ENCODE measurements at regions not wholly inside any gene's neighbourhood (a gene's known extent, or its start where the extent isn't known, plus 50 kb on each side); places are given as distances from the start of the nearest gene placed in this dataset.

DNA sequence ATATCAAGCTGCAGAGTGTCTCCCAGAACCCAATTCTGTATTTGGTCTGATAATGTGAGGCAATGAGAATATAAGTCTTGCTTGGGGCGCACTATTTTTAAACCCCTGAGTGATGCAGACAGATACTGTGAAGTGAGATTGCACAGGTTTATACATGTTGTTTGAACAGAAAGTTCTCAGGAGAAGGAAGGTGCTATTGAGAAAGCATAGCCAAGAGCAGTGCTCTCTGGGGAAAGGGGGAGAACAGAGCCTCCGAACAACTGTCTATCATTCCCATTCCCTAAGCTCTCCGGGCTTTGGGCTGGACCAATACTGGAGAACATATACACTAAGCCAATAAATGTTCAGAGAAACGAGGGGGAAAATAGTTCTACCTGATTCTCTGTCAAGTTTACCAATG lies 75.8 kb downstream of the PERP start:
- CTCF ChIA-PET = no interaction called here
- Mint-ChIP-seq H3K27ac (no peak overlapping the region), H3K36me3 (no peaks in the 10 kb centered on the region), H3K27me3 (peaks cover 6% of the 10 kb centered on the region), H3K4me1 (no peaks in the 10 kb centered on the region), H3K4me3 (no peak overlapping the region), H3K9me3 (no peaks in the 10 kb centered on the region)
- DNase-seq = no peak

DNA sequence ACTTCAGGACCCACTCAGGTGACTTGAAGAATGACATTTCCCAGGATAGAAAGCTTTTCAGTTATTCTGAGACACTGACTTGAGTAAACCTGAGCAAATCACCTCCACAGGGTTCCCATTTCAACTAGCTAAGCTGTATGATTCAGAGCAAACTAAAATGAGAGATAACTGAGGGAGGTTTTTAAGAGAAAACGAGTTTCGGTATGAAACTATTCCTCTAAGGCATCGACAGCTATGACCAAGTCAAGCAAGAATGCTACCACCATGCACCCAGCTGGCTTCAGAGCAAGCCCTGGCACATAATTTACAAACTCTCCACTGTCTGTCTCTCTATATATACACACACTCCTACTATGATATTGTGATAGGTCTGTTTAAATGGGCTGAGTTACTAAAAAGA lies 75.4 kb downstream of the PERP start:
- Mint-ChIP-seq H3K4me1 (no peaks in the 10 kb centered on the region), H3K9me3 (no peaks in the 10 kb centered on the region), H3K27ac (no peak overlapping the region), H3K36me3 (no peaks in the 10 kb centered on the region), H3K4me3 (no peak overlapping the region), H3K27me3 (peaks cover 6% of the 10 kb centered on the region)
- CTCF ChIA-PET = no interaction called here
- no peak for DNase-seq

DNA sequence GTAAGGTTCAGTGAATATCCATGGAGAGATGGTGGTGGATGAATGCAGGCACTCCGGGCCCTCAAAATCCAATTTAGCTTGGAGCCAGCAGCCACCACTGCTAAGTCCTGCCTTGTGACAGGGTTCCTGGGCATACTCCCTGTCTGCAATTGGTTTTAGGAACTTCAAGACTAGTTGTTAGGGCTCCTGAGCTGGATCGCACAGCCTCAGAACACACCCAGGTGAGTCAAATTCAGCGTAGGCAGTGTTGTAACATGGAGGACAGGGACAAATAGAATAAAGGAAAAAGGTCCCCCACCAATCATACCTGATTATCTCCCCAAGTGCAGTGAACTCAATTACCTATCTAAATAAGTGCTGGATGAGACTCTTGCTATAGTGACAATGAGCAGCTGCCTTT lies 74.6 kb downstream of the PERP start:
- no peak for DNase-seq
- peaks cover 6% of the 10 kb centered on the region for H3K27me3 Mint-ChIP-seq
- no peak overlapping the region for H3K4me3 Mint-ChIP-seq
- no peaks in the 10 kb centered on the region for H3K36me3 Mint-ChIP-seq
- no peaks in the 10 kb centered on the region for H3K4me1 Mint-ChIP-seq
- H3K9me3 Mint-ChIP-seq = no peaks in the 10 kb centered on the region
- CTCF ChIA-PET = no interaction called here
- H3K27ac Mint-ChIP-seq = no peak overlapping the region

DNA sequence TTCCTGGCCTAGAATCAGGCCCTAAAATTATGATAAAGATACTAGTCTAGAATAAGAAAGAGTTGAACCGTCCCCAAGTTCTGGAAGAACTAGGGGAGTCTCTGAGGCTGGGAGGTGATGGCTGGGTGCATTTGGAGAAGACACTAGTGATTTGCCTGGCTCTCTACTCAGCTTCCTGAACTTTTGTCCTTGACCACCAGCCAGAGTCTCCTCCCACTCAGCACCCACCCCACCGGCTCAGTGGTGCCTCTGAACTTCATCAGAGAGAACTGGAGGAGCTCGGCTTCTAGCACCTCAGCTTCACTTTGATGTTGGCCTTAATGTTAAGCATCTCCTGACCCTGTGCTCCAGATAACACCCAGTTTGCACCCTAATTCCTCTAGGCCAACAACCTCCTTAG lies 73.0 kb downstream of the PERP start:
- no peaks in the 10 kb centered on the region for H3K4me1 Mint-ChIP-seq
- CTCF ChIA-PET = interaction anchor here (0.6 kb wide), 1 partner anchor 14 kb away, joined by 3 read pairs; no protein-coding TSS in a partner anchor
- H3K4me3 Mint-ChIP-seq = no peak overlapping the region

DNA sequence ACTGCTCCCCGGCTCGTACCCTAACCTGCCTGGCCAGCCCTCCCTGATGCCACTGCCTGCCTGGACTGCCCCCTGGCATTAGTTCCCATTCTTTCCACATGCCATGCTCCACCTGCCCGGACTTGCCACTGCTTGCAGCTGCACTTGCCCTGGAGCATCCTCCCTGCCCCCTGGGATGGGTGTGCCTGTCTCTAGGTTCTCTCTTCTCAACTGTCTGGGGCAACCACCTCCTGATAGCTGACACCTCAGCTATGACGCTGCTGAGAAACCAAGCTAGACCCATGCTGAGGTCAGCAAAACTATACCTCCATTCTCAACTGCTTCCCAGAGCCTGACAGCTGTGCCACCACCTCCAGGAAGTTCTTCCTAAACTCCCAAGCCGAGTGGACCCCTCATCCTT lies 72.1 kb downstream of the PERP start:
- Mint-ChIP-seq H3K27me3 (no peaks in the 10 kb centered on the region), H3K36me3 (no peaks in the 10 kb centered on the region), H3K27ac (no peak overlapping the region), H3K4me1 (no peaks in the 10 kb centered on the region), H3K9me3 (no peaks in the 10 kb centered on the region), H3K4me3 (no peak overlapping the region)
- DNase-seq = no peak
- CTCF ChIA-PET = no interaction called here

More for the DNA sequence above, 73.0 kb downstream of the PERP start:
- no peaks in the 10 kb centered on the region for H3K36me3 Mint-ChIP-seq
- DNase-seq = no peak
- no peaks in the 10 kb centered on the region for H3K9me3 Mint-ChIP-seq
- H3K27me3 Mint-ChIP-seq = peaks cover 1% of the 10 kb centered on the region
- no peak overlapping the region for H3K27ac Mint-ChIP-seq

DNA sequence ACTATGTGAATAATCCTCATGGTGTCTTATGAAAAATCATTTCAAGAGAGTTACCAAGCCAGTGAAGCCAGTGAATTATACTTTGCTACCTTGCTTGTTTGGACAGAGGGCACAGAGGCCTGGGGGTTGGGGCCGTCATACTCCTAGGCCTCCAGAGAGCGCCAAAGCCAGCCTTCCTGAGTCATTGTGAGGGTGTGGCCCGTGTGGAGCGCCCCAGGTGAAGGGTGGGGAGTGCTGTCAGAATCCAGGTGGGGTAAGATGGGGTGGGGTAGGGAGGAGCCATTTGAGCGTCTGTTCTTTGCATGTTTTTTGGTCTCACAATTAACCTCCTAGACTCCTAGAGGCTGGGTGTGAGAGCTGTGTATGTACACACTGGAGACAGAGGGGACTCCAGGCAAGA lies 71.1 kb downstream of the PERP start:
- no peaks in the 10 kb centered on the region for H3K4me1 Mint-ChIP-seq
- no peaks in the 10 kb centered on the region for H3K9me3 Mint-ChIP-seq
- H3K4me3 Mint-ChIP-seq = no peak overlapping the region
- H3K27ac Mint-ChIP-seq = no peak overlapping the region
- CTCF ChIA-PET = no interaction called here
- DNase-seq = no peak
- no peaks in the 10 kb centered on the region for H3K36me3 Mint-ChIP-seq
- peaks cover 7% of the 10 kb centered on the region for H3K27me3 Mint-ChIP-seq

DNA sequence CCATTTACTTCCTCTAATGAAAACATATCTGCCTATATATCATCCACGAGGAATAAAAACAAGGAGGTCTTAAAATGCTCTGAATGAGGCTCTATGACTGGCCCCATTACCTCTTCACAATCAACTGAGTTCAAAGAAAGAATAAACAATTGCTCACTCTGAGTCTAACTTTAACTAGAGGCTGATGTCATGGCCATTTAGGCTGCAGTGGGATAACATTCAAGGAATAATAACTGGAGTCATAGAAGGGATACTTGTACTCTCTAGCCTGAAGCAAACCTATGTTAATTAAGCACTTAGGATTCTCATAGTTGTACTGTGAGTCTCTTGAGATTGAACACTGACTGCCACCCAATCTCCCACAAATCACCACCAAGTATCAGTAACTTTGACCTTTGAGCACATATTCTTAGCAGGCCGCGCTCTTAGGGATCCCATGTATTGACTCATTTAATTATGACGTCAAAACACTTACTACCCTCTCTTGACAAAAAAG lies 70.2 kb downstream of the PERP start:
- Mint-ChIP-seq H3K27ac (no peak overlapping the region), H3K36me3 (no peaks in the 10 kb centered on the region), H3K27me3 (peaks cover 8% of the 10 kb centered on the region), H3K9me3 (no peaks in the 10 kb centered on the region), H3K4me3 (no peak overlapping the region), H3K4me1 (no peaks in the 10 kb centered on the region)
- CTCF ChIA-PET = no interaction called here
- no peak for DNase-seq

DNA sequence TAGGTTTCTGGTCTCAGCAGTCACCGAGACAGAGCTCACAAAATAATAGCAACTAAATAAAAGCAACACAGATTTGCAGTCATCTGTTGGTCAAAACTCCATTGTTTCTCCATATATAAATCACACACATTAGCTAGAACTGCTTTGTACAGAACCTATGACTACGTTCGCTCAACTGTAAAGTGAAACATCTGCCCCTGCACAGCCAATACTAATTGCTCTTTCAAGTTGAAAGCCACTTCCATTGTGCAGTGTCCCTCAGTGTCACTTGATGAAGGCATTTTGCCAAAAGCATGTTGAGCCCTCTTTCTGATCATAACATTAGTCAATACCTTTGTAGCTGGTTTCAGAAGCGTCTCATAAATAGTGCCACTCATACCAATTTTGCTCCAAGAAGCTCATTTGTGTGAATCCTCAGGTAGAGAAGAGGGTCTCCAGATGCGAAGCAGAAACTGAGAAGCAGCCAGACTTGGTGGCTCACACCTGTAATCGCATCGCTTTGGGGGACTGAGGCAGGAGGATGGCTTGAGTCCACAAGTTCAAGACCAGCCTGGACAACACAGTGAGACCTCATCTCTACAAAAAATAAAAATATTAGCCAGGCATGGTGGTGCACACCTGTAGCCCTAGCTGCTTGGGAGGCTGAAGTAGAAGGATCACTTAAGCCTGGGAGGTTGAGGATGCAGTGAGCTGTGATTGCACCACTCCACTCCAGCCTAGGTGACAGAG lies 68.9 kb downstream of the PERP start:
- CTCF ChIA-PET = no interaction called here
- Mint-ChIP-seq H3K4me1 (no peaks in the 10 kb centered on the region), H3K27ac (no peak overlapping the region), H3K27me3 (peaks cover 8% of the 10 kb centered on the region), H3K9me3 (peaks cover 2% of the 10 kb centered on the region), H3K4me3 (no peak overlapping the region), H3K36me3 (no peaks in the 10 kb centered on the region)
- no peak for DNase-seq

All from activated naive CD4-positive, alpha-beta T cell treated with anti-CD3 and anti-CD28 coated beads, Interleukin-2, amount 10 ng/mL, durations not matched to agents 7 days and 5 days (primary cell).